ENCODE measurements at regions not wholly inside any gene's neighbourhood (a gene's known extent, or its start where the extent isn't known, plus 50 kb on each side); places are given as distances from the start of the nearest gene placed in this dataset.

DNA sequence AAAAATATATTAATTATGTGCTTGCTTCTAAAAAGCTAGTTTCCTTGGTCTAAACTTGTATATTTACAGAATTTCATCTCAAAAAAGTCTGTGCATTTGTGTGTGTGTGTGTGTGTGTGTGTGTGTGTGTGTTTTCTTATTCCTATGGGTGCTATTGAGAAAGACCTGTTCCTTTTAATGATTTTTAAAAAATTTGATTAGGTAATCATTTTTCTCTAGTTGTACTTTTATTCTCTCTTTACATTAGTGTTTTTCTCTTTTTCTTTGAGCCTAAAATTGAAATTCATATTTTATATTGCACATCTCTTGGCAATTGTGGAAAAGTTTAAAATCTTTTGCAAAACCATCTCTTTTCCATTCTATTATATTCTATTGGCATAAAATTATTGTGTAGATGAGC is 690.4 kb upstream of the NDST4 start:
- TF ChIP-seq EZH2 (IDR thresholded peaks at IDR 0.05; ENCODE audit: borderline replicate concordance) (no peak), EZH2phosphoT487 (IDR thresholded peaks at IDR 0.05; ENCODE audit: low read depth, severe bottlenecking, unreplicated experiment) (no peak)
- TF ChIP-seq, protein P1, sequence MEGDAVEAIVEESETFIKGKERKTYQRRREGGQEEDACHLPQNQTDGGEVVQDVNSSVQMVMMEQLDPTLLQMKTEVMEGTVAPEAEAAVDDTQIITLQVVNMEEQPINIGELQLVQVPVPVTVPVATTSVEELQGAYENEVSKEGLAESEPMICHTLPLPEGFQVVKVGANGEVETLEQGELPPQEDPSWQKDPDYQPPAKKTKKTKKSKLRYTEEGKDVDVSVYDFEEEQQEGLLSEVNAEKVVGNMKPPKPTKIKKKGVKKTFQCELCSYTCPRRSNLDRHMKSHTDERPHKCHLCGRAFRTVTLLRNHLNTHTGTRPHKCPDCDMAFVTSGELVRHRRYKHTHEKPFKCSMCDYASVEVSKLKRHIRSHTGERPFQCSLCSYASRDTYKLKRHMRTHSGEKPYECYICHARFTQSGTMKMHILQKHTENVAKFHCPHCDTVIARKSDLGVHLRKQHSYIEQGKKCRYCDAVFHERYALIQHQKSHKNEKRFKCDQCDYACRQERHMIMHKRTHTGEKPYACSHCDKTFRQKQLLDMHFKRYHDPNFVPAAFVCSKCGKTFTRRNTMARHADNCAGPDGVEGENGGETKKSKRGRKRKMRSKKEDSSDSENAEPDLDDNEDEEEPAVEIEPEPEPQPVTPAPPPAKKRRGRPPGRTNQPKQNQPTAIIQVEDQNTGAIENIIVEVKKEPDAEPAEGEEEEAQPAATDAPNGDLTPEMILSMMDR (IDR thresholded peaks at IDR 0.05; ENCODE audit: poor library complexity) = no peak
- Histone ChIP-seq H3K27ac (no peak overlapping the region), H4K20me1 (ENCODE audit: insufficient read depth, poor library complexity, severe bottlenecking) (no peaks in the 10 kb centered on the region), H3K4me3 (no peak overlapping the region), H3K4me1 (ENCODE audit: insufficient read depth) (no peaks in the 10 kb centered on the region), H3K27me3 (no peaks in the 10 kb centered on the region), H3K36me3 (replicated peaks; ENCODE audit: insufficient read depth, low read depth) (no peaks in the 10 kb centered on the region), H3K79me2 (no peaks in the 10 kb centered on the region), H3K9me2 (replicated peaks; ENCODE audit: insufficient read depth) (no peaks in the 10 kb centered on the region), H3K4me2 (no peak overlapping the region), H3K9me3 (ENCODE audit: low read depth) (no peaks in the 10 kb centered on the region), H2AFZ (no peak overlapping the region)
- no peak for DNase-seq (ENCODE audit: low spot score)

DNA sequence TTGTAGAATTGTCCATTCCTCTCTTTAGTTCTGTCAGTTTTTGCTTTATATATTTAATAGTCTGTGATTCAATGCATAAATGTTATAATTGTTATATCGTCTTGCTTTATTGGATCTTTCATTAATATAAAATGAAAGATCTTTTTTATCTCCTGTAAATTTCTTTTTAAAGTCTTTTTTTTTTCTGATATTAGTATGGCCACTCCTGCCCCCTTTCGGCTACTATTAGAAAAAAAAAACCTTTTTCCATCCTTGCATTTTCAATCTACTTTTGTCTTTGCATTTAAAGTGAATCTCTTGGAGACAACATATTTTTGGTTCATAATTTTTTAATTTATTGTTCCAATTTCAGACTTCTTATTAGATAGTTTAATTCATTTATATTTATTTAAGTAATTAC is 677.4 kb upstream of the NDST4 start:
- H3K9me3 ChIP-seq (ENCODE audit: low read depth) = no peaks in the 10 kb centered on the region
- H3K36me3 ChIP-seq (replicated peaks; ENCODE audit: insufficient read depth, low read depth) = no peaks in the 10 kb centered on the region
- no peaks in the 10 kb centered on the region for H3K27me3 ChIP-seq
- H3K4me3 ChIP-seq = no peak overlapping the region
- H3K27ac ChIP-seq = no peak overlapping the region
- WGBS (ENCODE audit: low lambda C conversion rate, missing lambda C conversion rate) = 67% methylated on average over 2 of the region's 2 CpGs
- H3K4me1 ChIP-seq (ENCODE audit: insufficient read depth) = no peaks in the 10 kb centered on the region
- H2AFZ ChIP-seq = no peak overlapping the region
- no peak overlapping the region for H3K4me2 ChIP-seq
- H4K20me1 ChIP-seq (ENCODE audit: insufficient read depth, poor library complexity, severe bottlenecking) = no peaks in the 10 kb centered on the region
- no peaks in the 10 kb centered on the region for H3K9me2 ChIP-seq (replicated peaks; ENCODE audit: insufficient read depth)
- no peak for TF ChIP-seq EZH2phosphoT487 (IDR thresholded peaks at IDR 0.05; ENCODE audit: low read depth, severe bottlenecking, unreplicated experiment)
- TF ChIP-seq, protein P1 (IDR thresholded peaks at IDR 0.05; ENCODE audit: poor library complexity) = peak; percentile 23
- no peaks in the 10 kb centered on the region for H3K79me2 ChIP-seq
- no peak for DNase-seq (ENCODE audit: low spot score)

DNA sequence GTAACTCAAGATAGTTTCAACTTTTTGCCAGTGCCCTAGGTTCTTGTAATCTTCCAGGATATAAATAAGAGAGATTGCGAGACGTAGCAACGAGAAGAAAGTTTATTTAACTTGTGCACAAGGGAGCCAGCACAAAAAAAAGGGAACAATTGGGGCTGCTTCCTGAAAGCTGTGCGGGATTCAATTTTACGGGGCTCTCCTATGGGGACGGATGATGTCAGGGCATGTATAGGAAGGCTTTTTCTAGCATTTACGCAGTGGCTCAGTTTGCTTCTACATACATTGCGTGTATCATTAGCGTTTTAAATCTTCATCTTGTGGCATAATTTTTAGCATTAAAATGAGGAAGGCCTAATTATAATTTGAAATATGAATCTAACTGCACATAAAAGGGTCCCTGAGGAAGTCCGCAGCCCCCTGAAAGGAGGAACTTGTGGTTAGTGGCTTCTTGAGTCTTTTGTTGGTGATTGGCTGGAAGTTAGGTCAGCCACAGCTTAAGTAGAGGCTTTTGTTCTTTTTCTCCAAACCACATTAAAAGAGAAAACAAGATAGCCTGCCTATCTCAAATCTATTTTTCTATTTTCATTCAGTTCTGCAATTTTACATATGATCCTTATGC is 668.2 kb upstream of the NDST4 start:
- H4K20me1 ChIP-seq (ENCODE audit: insufficient read depth, poor library complexity, severe bottlenecking) = no peaks in the 10 kb centered on the region
- H3K9me2 ChIP-seq (replicated peaks; ENCODE audit: insufficient read depth) = no peaks in the 10 kb centered on the region
- 79% methylated on average over 10 of the region's 10 CpGs for WGBS (ENCODE audit: low lambda C conversion rate, missing lambda C conversion rate)
- H3K4me2 ChIP-seq = no peak overlapping the region
- H3K4me1 ChIP-seq (ENCODE audit: insufficient read depth) = no peaks in the 10 kb centered on the region
- H3K4me3 ChIP-seq = no peak overlapping the region
- H3K79me2 ChIP-seq = no peaks in the 10 kb centered on the region
- TF ChIP-seq EZH2 (IDR thresholded peaks at IDR 0.05; ENCODE audit: borderline replicate concordance) (no peak), EZH2phosphoT487 (IDR thresholded peaks at IDR 0.05; ENCODE audit: low read depth, severe bottlenecking, unreplicated experiment) (no peak)
- TF ChIP-seq, protein P1 (IDR thresholded peaks at IDR 0.05; ENCODE audit: poor library complexity) = no peak
- H2AFZ ChIP-seq = no peak overlapping the region
- H3K36me3 ChIP-seq (replicated peaks; ENCODE audit: insufficient read depth, low read depth) = no peaks in the 10 kb centered on the region
- no peaks in the 10 kb centered on the region for H3K9me3 ChIP-seq (ENCODE audit: low read depth)
- no peak overlapping the region for H3K27ac ChIP-seq
- H3K27me3 ChIP-seq = no peaks in the 10 kb centered on the region
- DNase-seq (ENCODE audit: low spot score) = no peak

DNA sequence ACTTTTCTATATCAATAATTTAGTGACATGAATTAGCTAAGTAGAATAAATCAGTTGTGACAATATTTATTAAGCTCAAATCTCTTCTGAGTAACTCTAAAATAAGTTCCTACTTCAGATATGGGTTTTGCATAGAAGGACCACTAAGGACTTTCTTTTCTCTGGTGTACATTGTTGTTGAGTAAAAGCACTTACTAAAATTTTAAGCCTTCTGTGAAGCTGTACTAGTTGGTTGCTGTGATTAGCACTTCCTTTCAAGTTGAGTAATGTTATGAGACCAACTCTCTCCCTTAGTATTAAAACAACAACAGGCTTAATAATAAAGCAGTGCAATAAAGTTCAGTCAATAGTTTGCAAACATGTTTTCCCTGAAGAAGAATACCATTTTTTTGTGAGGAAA is 667.4 kb upstream of the NDST4 start:
- Histone ChIP-seq H3K4me1 (ENCODE audit: insufficient read depth) (no peaks in the 10 kb centered on the region), H3K4me3 (no peak overlapping the region), H4K20me1 (ENCODE audit: insufficient read depth, poor library complexity, severe bottlenecking) (no peaks in the 10 kb centered on the region), H3K36me3 (replicated peaks; ENCODE audit: insufficient read depth, low read depth) (no peaks in the 10 kb centered on the region), H3K27me3 (no peaks in the 10 kb centered on the region), H3K4me2 (no peak overlapping the region), H3K9me2 (replicated peaks; ENCODE audit: insufficient read depth) (no peaks in the 10 kb centered on the region), H3K79me2 (no peaks in the 10 kb centered on the region), H3K27ac (no peak overlapping the region), H3K9me3 (ENCODE audit: low read depth) (no peaks in the 10 kb centered on the region), H2AFZ (no peak overlapping the region)
- TF ChIP-seq EZH2phosphoT487 (IDR thresholded peaks at IDR 0.05; ENCODE audit: low read depth, severe bottlenecking, unreplicated experiment) (no peak), EZH2 (IDR thresholded peaks at IDR 0.05; ENCODE audit: borderline replicate concordance) (no peak)
- TF ChIP-seq, protein P1 (IDR thresholded peaks at IDR 0.05; ENCODE audit: poor library complexity) = no peak
- DNase-seq (ENCODE audit: low spot score) = no peak

Measured in hepatocyte (in vitro differentiated cells).